Left lung (tissue), 4 donors: ENCODE measurements at regions not wholly inside any gene's neighbourhood (a gene's known extent, or its start where the extent isn't known, plus 50 kb on each side); places are given as distances from the start of the nearest gene placed in this dataset.

ENCODE experiments used
- ATAC-seq: fragments of 200-7000 bp; cut with Tn5 transposase; one replicate; pipeline ENCODE4 v1.9.1; 2020; ENCODE audit warnings: moderate library complexity
- DNase-seq, 4 donors: peaks; one replicate each; pipeline ENCODE4 v3.0.0-alpha.2; 2013 to 2020
- H3K27ac ChIP-seq, 2 donors: fragments of 200-600 bp; sonication (generic) in 1 of 2; one replicate each; pipeline versions ENCODE4 v1.5.0 to v1.8.0; 2020 to 2021
- H3K27me3 ChIP-seq, 2 donors: fragments of 200-600 bp; sonication (generic) in 1 of 2; one replicate each; pipeline versions ENCODE4 v1.5.0 to v1.8.0; 2020 to 2021
- H3K36me3 ChIP-seq, 2 donors: fragments of 200-600 bp; sonication (generic) in 1 of 2; one replicate each; pipeline versions ENCODE4 v1.5.0 to v1.8.0; 2020 to 2021
- H3K4me1 ChIP-seq, 2 donors: fragments of 200-600 bp; one replicate each; pipeline ENCODE4 v1.8.0; 2021
- H3K4me3 ChIP-seq, 2 donors: fragments of 200-600 bp; sonication (generic) in 1 of 2; one replicate each; pipeline versions ENCODE4 v1.5.0 to v1.8.0; 2020 to 2021; ENCODE audit warnings: mild to moderate bottlenecking in 1 of 2
- H3K9me3 ChIP-seq, 2 donors: fragments of 200-600 bp; sonication (generic) in 1 of 2; one replicate each; pipeline versions ENCODE4 v1.5.0 to v1.8.0; 2020 to 2021
- CTCF ChIP-seq, 2 donors: fragments of 200-600 bp; sonication (generic) in 1 of 2; IDR thresholded peaks; one replicate each; pipeline versions ENCODE4 v1.5.0 to v1.8.0; 2021; ENCODE audit warnings: antibody characterized with exemption in 2 of 2
- intact Hi-C, 2 donors: fragments of 100-400 bp; cut with DNase I; formaldehyde crosslinking; loops; one replicate each; pipeline versions ENCODE4 v1.11.2 to v1.14.2; 2022
- donor health status: DM: no; HTN: yes; CAD: no.
- donor health status: DM: no; HTN: no; CAD: no.

GRCh38 chr13:22200440-22200839 is 529.6 kb downstream of the FGF9 start:
- TF ChIP-seq CTCF (IDR thresholded peaks at IDR 0.05) = no peak
- H3K27ac ChIP-seq = no peak overlapping the region
- DNase-seq (peak in 2 of 4 donors; percentile 13 to 41), ATAC-seq (no peak)
- no peaks in the 10 kb centered on the region for H3K4me1 ChIP-seq
- no peaks in the 10 kb centered on the region for H3K27me3 ChIP-seq
- no peak overlapping the region for H3K4me3 ChIP-seq
- intact Hi-C loops = no loop called here
- no peaks in the 10 kb centered on the region for H3K36me3 ChIP-seq
- no peaks in the 10 kb centered on the region for H3K9me3 ChIP-seq

GRCh38 chr13:22201375-22201925 is 530.6 kb downstream of the FGF9 start:
- intact Hi-C loops = no loop called here
- Histone ChIP-seq H3K4me1 (no peaks in the 10 kb centered on the region), H3K27ac (no peak overlapping the region), H3K36me3 (no peaks in the 10 kb centered on the region), H3K9me3 (no peaks in the 10 kb centered on the region), H3K27me3 (no peaks in the 10 kb centered on the region), H3K4me3 (no peak overlapping the region)
- DNase-seq (no peak), ATAC-seq (no peak)
- TF ChIP-seq CTCF (IDR thresholded peaks at IDR 0.05) = no peak

- H3K4me1 ChIP-seq = no peaks in the 10 kb centered on the region
- no peak overlapping the region for H3K4me3 ChIP-seq
- peak in 1 of 4 donors; percentile 65 for DNase-seq
- no peak for ATAC-seq
- intact Hi-C loops = no loop called here
- H3K36me3 ChIP-seq = no peaks in the 10 kb centered on the region
- H3K9me3 ChIP-seq = no peaks in the 10 kb centered on the region
- H3K27me3 ChIP-seq = no peaks in the 10 kb centered on the region
- TF ChIP-seq CTCF (IDR thresholded peaks at IDR 0.05) = no peak
- H3K27ac ChIP-seq = no peak overlapping the region
Observed at GRCh38 chr13:22210134-22210930, 539.5 kb downstream of the FGF9 start.

- Histone ChIP-seq H3K9me3 (no peaks in the 10 kb centered on the region), H3K4me3 (no peak overlapping the region), H3K36me3 (no peaks in the 10 kb centered on the region), H3K4me1 (no peaks in the 10 kb centered on the region), H3K27me3 (no peaks in the 10 kb centered on the region), H3K27ac (no peak overlapping the region)
- no peak for TF ChIP-seq CTCF (IDR thresholded peaks at IDR 0.05)
- intact Hi-C loops = no loop called here
- DNase-seq (no peak), ATAC-seq (no peak)
Observed at GRCh38 chr13:22211876-22212275, 541.0 kb downstream of the FGF9 start.

- Histone ChIP-seq H3K4me1 (no peaks in the 10 kb centered on the region), H3K4me3 (no peak overlapping the region), H3K27ac (no peak overlapping the region), H3K27me3 (no peaks in the 10 kb centered on the region), H3K36me3 (no peaks in the 10 kb centered on the region), H3K9me3 (no peaks in the 10 kb centered on the region)
- no peak for TF ChIP-seq CTCF (IDR thresholded peaks at IDR 0.05)
- intact Hi-C loops = no loop called here
- peak in 1 of 4 donors; percentile 57 for DNase-seq
- ATAC-seq = no peak
Observed at GRCh38 chr13:22212576-22212975, 541.7 kb downstream of the FGF9 start.
